Left lung (tissue), 4 donors: ENCODE measurements at regions not wholly inside any gene's neighbourhood (a gene's known extent, or its start where the extent isn't known, plus 50 kb on each side); places are given as distances from the start of the nearest gene placed in this dataset.

Experiments
- ATAC-seq: fragments of 200-7000 bp; cut with Tn5 transposase; one replicate; pipeline ENCODE4 v1.9.1; 2020; ENCODE audit warnings: moderate library complexity
- DNase-seq, 4 donors: peaks; one replicate each; pipeline ENCODE4 v3.0.0-alpha.2; 2013 to 2020
- H3K27ac ChIP-seq, 2 donors: fragments of 200-600 bp; sonication (generic) in 1 of 2; one replicate each; pipeline versions ENCODE4 v1.5.0 to v1.8.0; 2020 to 2021
- H3K27me3 ChIP-seq, 2 donors: fragments of 200-600 bp; sonication (generic) in 1 of 2; one replicate each; pipeline versions ENCODE4 v1.5.0 to v1.8.0; 2020 to 2021
- H3K36me3 ChIP-seq, 2 donors: fragments of 200-600 bp; sonication (generic) in 1 of 2; one replicate each; pipeline versions ENCODE4 v1.5.0 to v1.8.0; 2020 to 2021
- H3K4me1 ChIP-seq, 2 donors: fragments of 200-600 bp; one replicate each; pipeline ENCODE4 v1.8.0; 2021
- H3K4me3 ChIP-seq, 2 donors: fragments of 200-600 bp; sonication (generic) in 1 of 2; one replicate each; pipeline versions ENCODE4 v1.5.0 to v1.8.0; 2020 to 2021; ENCODE audit warnings: mild to moderate bottlenecking in 1 of 2
- H3K9me3 ChIP-seq, 2 donors: fragments of 200-600 bp; sonication (generic) in 1 of 2; one replicate each; pipeline versions ENCODE4 v1.5.0 to v1.8.0; 2020 to 2021
- intact Hi-C, 2 donors: fragments of 100-400 bp; cut with DNase I; formaldehyde crosslinking; loops; one replicate each; pipeline versions ENCODE4 v1.11.2 to v1.14.2; 2022
- TF ChIP-seq, protein P1 (sequence below), 2 donors: fragments of 200-600 bp; sonication (generic) in 1 of 2; IDR thresholded peaks; one replicate each; pipeline versions ENCODE4 v1.5.0 to v1.8.0; 2021; ENCODE audit warnings: antibody characterized with exemption in 2 of 2
- donor health status: DM: no; HTN: yes; CAD: no.
- donor health status: DM: no; HTN: no; CAD: no.

DNA sequence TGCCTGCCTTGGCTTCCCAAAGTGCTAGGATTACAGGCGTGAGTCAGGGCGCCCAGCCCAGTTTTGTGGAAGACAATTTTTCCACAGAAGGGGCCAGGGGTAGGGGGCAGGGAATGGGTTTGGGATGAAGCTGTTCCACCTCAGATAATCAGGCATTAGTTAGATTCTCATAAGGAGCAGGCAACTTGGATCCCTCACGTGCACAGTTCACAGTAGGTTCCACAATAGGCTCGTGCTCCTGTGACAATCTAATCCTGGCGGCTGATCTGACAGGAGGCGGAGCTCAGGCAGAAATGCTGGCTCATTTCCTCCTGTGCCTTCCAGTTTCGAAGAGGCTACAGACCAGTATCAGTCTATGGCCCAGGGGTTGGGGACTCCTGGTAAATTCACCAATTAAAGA, 491.6 kb upstream of the AADAT start:
- Histone ChIP-seq H3K9me3 (peaks cover 0 to 9% of the 10 kb centered on the region in 2 donors), H3K36me3 (no peaks in the 10 kb centered on the region), H3K27me3 (no peaks in the 10 kb centered on the region), H3K4me3 (no peak overlapping the region), H3K27ac (no peak overlapping the region), H3K4me1 (no peaks in the 10 kb centered on the region)
- DNase-seq = no peak
- ATAC-seq = no peak
- TF ChIP-seq, protein P1, sequence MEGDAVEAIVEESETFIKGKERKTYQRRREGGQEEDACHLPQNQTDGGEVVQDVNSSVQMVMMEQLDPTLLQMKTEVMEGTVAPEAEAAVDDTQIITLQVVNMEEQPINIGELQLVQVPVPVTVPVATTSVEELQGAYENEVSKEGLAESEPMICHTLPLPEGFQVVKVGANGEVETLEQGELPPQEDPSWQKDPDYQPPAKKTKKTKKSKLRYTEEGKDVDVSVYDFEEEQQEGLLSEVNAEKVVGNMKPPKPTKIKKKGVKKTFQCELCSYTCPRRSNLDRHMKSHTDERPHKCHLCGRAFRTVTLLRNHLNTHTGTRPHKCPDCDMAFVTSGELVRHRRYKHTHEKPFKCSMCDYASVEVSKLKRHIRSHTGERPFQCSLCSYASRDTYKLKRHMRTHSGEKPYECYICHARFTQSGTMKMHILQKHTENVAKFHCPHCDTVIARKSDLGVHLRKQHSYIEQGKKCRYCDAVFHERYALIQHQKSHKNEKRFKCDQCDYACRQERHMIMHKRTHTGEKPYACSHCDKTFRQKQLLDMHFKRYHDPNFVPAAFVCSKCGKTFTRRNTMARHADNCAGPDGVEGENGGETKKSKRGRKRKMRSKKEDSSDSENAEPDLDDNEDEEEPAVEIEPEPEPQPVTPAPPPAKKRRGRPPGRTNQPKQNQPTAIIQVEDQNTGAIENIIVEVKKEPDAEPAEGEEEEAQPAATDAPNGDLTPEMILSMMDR (IDR thresholded peaks at IDR 0.05) = no peak
- intact Hi-C loops = no loop called here

DNA sequence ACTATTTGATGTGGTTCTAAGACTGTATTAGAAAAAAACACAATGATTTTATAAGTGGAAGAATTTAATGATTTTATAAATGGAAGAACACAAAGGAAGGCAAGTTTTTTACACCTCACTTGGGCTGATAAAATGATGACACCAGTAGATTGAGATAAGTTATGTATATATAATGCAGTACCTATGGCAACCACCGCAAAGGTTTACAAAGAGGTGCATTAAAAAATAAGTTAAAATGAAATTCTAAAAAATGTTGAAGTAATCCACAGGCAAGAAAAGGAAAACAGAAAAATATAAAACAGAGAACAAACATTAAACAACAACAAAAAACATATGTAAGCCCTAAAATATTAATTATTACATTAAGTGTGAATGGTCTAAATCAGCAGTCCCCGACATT, 490.9 kb upstream of the AADAT start:
- Histone ChIP-seq H3K4me3 (no peak overlapping the region), H3K9me3 (peaks cover 0 to 9% of the 10 kb centered on the region in 2 donors), H3K4me1 (no peaks in the 10 kb centered on the region), H3K27ac (no peak overlapping the region), H3K36me3 (no peaks in the 10 kb centered on the region), H3K27me3 (no peaks in the 10 kb centered on the region)
- TF ChIP-seq, protein P1 (IDR thresholded peaks at IDR 0.05) = no peak
- intact Hi-C loops = no loop called here
- ATAC-seq (no peak), DNase-seq (no peak)

DNA sequence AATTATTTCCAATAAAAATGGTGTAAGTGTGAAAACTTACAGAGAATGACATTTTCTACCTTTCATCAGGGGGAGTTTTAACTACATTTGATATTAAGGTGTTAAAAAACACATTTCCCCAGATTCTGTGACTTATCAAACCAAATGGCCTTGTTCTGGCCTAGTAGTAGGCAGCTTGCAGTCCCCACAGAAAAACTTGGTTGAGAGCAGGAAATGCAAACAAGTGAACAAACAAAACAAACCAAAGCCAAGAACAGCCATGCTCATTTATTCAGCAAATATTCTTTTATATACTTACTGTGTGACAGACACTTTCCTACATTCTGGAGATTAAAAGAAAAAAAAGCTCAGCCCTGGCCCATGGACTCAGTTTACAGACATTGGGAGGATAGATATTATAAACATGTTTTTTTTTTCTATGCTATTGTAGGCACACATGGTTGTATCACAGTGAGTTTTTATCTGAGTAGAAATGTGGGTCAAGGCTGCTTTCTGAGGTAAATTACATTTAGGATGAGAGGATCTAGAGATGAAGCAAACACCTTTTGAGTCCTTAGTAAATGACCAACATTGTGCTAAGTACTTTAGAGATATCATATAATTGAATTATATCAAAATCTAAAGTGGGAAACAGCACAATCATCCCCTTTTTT, 449.2 kb upstream of the AADAT start:
- no peaks in the 10 kb centered on the region for H3K4me1 ChIP-seq
- H3K9me3 ChIP-seq = peaks cover 0 to 3% of the 10 kb centered on the region in 2 donors
- no peak for ATAC-seq
- DNase-seq = no peak
- no peak overlapping the region for H3K4me3 ChIP-seq
- H3K27me3 ChIP-seq = no peaks in the 10 kb centered on the region
- H3K27ac ChIP-seq = no peak overlapping the region
- intact Hi-C loops = no loop called here
- no peaks in the 10 kb centered on the region for H3K36me3 ChIP-seq
- TF ChIP-seq, protein P1 (IDR thresholded peaks at IDR 0.05) = no peak

DNA sequence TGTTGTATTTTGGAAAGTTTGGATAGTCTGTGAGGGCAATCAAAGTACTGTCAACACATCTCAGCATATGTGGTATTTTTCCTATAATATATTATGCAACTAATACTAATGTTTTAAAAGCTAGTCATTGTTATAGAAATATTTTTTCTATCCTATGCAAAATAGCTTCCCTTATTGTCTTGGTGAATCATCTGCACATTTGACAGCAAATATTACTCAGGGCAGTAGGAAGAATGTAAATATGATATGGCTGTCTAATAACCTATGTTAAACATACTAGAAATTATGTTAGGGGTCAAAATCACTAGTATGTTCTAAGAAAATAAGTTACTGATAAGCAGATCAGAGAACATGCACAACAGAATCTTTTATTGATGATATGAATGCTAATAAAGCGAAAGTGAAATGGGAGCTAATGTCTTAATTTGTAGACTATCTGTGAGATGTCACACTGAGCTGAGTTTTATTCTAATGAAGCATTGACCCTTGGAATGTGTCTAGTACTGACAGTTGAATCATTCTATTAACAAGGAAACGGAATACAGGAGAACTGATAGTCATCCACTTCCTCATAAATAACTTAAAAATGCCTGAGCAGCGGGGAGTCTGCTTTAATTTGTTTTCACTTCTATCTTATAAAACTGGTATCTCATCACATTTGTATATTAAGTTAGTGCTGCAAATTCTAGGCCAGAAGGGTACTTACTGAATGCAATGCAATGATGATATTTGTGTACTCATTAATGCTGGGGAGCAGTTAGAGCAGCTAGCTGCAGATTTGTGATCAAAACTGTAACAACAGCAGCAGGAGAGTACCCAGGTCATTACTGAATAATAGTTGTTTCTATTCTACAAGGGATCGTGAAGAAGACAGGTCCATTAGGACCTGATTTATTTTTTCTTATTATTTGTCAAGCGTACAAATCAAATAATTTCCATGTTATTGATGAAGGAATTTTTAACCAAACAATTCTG, 440.3 kb upstream of the AADAT start:
- Histone ChIP-seq H3K36me3 (no peaks in the 10 kb centered on the region), H3K9me3 (no peaks in the 10 kb centered on the region), H3K27me3 (no peaks in the 10 kb centered on the region), H3K27ac (no peak overlapping the region), H3K4me1 (no peaks in the 10 kb centered on the region), H3K4me3 (no peak overlapping the region)
- DNase-seq = no peak
- intact Hi-C loops = no loop called here
- TF ChIP-seq, protein P1 (IDR thresholded peaks at IDR 0.05) = no peak
- ATAC-seq = no peak

DNA sequence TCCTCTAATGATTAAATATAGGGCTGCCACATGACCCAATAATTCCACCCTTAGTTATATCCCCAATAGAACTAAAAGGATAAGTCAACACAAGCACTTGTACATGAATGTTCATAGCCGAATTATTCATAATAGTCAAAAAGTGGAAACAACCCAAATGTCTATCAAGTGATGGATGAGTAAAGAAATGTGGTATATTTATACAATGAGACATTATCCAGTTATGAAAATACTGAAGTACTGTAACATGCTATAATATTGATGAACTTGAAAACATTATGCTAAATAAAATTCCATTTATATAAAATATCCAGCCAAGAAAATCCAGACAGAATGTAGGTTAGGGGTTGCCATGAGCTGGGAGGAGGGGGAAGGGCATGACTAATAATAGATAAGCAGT, 436.7 kb upstream of the AADAT start:
- intact Hi-C loops = no loop called here
- DNase-seq = no peak
- ATAC-seq = no peak
- Histone ChIP-seq H3K27ac (no peak overlapping the region), H3K36me3 (no peaks in the 10 kb centered on the region), H3K4me3 (no peak overlapping the region), H3K9me3 (no peaks in the 10 kb centered on the region), H3K27me3 (no peaks in the 10 kb centered on the region), H3K4me1 (no peaks in the 10 kb centered on the region)
- TF ChIP-seq, protein P1 (IDR thresholded peaks at IDR 0.05) = no peak
